ENCODE measurements at regions not wholly inside any gene's neighbourhood (a gene's known extent, or its start where the extent isn't known, plus 50 kb on each side); places are given as distances from the start of the nearest gene placed in this dataset.

DNA sequence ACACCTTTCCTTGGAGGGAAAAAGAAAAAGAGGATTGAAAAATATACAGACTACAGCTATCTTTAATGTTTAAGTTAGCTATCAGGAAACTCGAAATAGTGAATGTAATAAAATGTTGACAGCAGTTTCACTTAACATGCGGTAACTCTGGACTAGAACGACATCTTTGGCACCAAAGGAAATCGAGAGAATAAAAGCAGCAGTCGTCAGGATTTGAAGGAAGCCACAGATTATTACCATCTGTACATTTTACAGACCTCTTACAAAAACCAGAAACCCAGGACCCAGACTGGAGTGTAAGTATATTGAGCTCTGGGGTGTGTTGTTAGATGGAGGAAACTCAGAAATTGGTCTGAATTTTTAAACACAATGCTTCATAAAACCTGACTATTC lies 51.6 kb upstream of the STOX2 start:
- TF ChIP-seq RAD21 (IDR thresholded peaks at IDR 0.05; ENCODE audit: low read length) (no peak), CTCF (conservative IDR thresholded peaks at IDR 0.05; ENCODE audit: low read depth, low read length) (no peak), POLR2A (IDR thresholded peaks at IDR 0.05; ENCODE audit: low read depth, low read length) (no peak), RFX5 (IDR thresholded peaks at IDR 0.05; ENCODE audit: low read depth, low read length) (no peak), SMC3 (IDR thresholded peaks at IDR 0.05; ENCODE audit: low read depth, low read length) (no peak), CHD1 (IDR thresholded peaks at IDR 0.05; ENCODE audit: low read depth, low read length) (no peak)
- TF ChIP-seq, protein P1, sequence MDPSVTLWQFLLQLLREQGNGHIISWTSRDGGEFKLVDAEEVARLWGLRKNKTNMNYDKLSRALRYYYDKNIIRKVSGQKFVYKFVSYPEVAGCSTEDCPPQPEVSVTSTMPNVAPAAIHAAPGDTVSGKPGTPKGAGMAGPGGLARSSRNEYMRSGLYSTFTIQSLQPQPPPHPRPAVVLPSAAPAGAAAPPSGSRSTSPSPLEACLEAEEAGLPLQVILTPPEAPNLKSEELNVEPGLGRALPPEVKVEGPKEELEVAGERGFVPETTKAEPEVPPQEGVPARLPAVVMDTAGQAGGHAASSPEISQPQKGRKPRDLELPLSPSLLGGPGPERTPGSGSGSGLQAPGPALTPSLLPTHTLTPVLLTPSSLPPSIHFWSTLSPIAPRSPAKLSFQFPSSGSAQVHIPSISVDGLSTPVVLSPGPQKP (IDR thresholded peaks at IDR 0.05; ENCODE audit: borderline replicate concordance, low read depth, low read length) = no peak
